H1 (cell line): ENCODE measurements at regions not wholly inside any gene's neighbourhood (a gene's known extent, or its start where the extent isn't known, plus 50 kb on each side); places are given as distances from the start of the nearest gene placed in this dataset.
"Not testable (repeated sequence)": the region's sequence is repeated elsewhere in the genome, so short reads cannot be mapped to it uniquely, and the experiment has no call there.

Experiments used
- CTCF ChIA-PET: fragments of 300-600 bp; sonication (Branson Sonifier 250); formaldehyde crosslinking; loops from one replicate; lab custom pipeline; 2021; ENCODE audit not compliant: partially characterized antibody; lab: Charles Lee
- POLR2A ChIA-PET: fragments of 300-600 bp; sonication (Branson Sonifier 250); formaldehyde crosslinking; loops from one replicate; lab custom pipeline; 2021; ENCODE audit warnings: inconsistent platforms; ENCODE audit not compliant: partially characterized antibody; lab: Charles Lee
- DNase-seq, 2 experiments: peaks; one replicate each; pipeline versions ENCODE4 v3.0.0 to v3.0.0-alpha.2; 2010 to 2022; ENCODE audit warnings: low spot score in 2 of 2, low read depth in 1 of 2, mixed read lengths in 1 of 2
- FAIRE-seq: peaks from 2 replicates; lab custom pipeline; 2011; peaks lifted over from hg19 to GRCh38; lab: Jason Lieb, UNC
- H2AFZ ChIP-seq: 2 replicates; pipeline ENCODE4 v1.8.1; 2012; ENCODE audit warnings: low read length, inconsistent platforms
- H2AK5ac ChIP-seq: 2 replicates; pipeline ENCODE4 v1.6.1; 2013; ENCODE audit warnings: low read depth, low read length
- H2BK120ac ChIP-seq: replicated peaks from 2 replicates; pipeline ENCODE3; 2013; ENCODE audit warnings: low read depth, low read length, inconsistent platforms
- H2BK12ac ChIP-seq: 2 replicates; pipeline ENCODE4 v1.6.1; 2013; ENCODE audit warnings: low read depth, low read length
- H2BK15ac ChIP-seq: 2 replicates; pipeline ENCODE4 v1.6.1; 2013; ENCODE audit warnings: low read length
- H2BK20ac ChIP-seq: 2 replicates; pipeline ENCODE4 v1.6.1; 2013; ENCODE audit warnings: low read length
- H2BK5ac ChIP-seq: 2 replicates; pipeline ENCODE4 v1.6.1; 2013; ENCODE audit warnings: low read depth, low read length
- H3K14ac ChIP-seq: 2 replicates; pipeline ENCODE4 v1.6.1; 2013; ENCODE audit warnings: inconsistent platforms; ENCODE audit not compliant: insufficient read length
- H3K18ac ChIP-seq: 2 replicates; pipeline ENCODE4 v1.6.1; 2013; ENCODE audit warnings: low read length; ENCODE audit errors: extremely low read depth
- H3K23ac ChIP-seq: 2 replicates; pipeline ENCODE4 v1.6.1; 2013; ENCODE audit warnings: inconsistent platforms; ENCODE audit not compliant: insufficient read length
- H3K23me2 ChIP-seq: 2 replicates; pipeline ENCODE4 v1.6.1; 2013; ENCODE audit warnings: low read depth, low read length
- H3K27ac ChIP-seq: 2 replicates; pipeline ENCODE4 v1.6.1; 2011; ENCODE audit warnings: low read depth, low read length, inconsistent platforms
- H3K27me3 ChIP-seq, 4 experiments: replicated peaks in 1 of 4; 1 replicate in 1 of 4; 2 replicates in 3 of 4; pipeline versions ENCODE4 v1.6.1 to v1.8.1; 2011 to 2013; ENCODE audit warnings: low read length in 3 of 4, mild to moderate bottlenecking in 3 of 4, inconsistent platforms in 2 of 4, mixed read lengths in 2 of 4, moderate library complexity in 1 of 4; ENCODE audit not compliant: control insufficient read depth in 3 of 4, insufficient read depth in 3 of 4; ENCODE audit errors: extremely low read depth in 1 of 4
- H3K36me3 ChIP-seq, 4 experiments: 2 replicates each; pipeline versions ENCODE4 v1.6.1 to v1.8.1; 2011 to 2013; ENCODE audit warnings: mild to moderate bottlenecking in 4 of 4, low read length in 3 of 4, moderate library complexity in 2 of 4, control low read depth in 1 of 4, inconsistent platforms in 1 of 4; ENCODE audit not compliant: insufficient read depth in 4 of 4, control insufficient read depth in 2 of 4
- H3K4ac ChIP-seq: replicated peaks from 2 replicates; pipeline ENCODE3; 2013; ENCODE audit warnings: low read length, low read depth, mixed read lengths, inconsistent platforms; ENCODE audit not compliant: insufficient read length
- H3K4me1 ChIP-seq, 4 experiments: replicated peaks in 1 of 4; 1 replicate in 1 of 4; 2 replicates in 3 of 4; pipeline versions ENCODE4 v1.6.1 to v1.8.1; 2011 to 2013; ENCODE audit warnings: low read length in 3 of 4, inconsistent platforms in 2 of 4, mixed read lengths in 1 of 4; ENCODE audit not compliant: insufficient read depth in 4 of 4, control insufficient read depth in 3 of 4
- H3K4me2 ChIP-seq, 2 experiments: 2 replicates each; pipeline versions ENCODE4 v1.6.1 to v1.8.1; 2011 to 2013; ENCODE audit warnings: low read depth in 2 of 2, low read length in 2 of 2, control low read depth in 1 of 2, inconsistent platforms in 1 of 2, mild to moderate bottlenecking in 1 of 2; ENCODE audit not compliant: insufficient read depth in 1 of 2
- H3K4me3 ChIP-seq, 4 experiments: fragments of 200-600, 300-600 bp in 1 of 4; sonication (generic), shearing (Covaris generic), sonication (Bioruptor Twin) in 1 of 4; 2 replicates each; pipeline versions ENCODE4 v1.5.1 to v1.8.1; 2011 to 2016; ENCODE audit warnings: low read length in 4 of 4, low read depth in 3 of 4, control low read depth in 2 of 4, inconsistent platforms in 2 of 4, mild to moderate bottlenecking in 2 of 4, mixed read lengths in 1 of 4, moderate library complexity in 1 of 4; ENCODE audit not compliant: insufficient read depth in 2 of 4; ENCODE audit errors: extremely low read depth in 1 of 4
- H3K56ac ChIP-seq: replicated peaks from 2 replicates; pipeline ENCODE3; 2013; ENCODE audit warnings: low read depth, mild to moderate bottlenecking, mixed read lengths, low read length, inconsistent platforms; ENCODE audit not compliant: insufficient read length
- H3K79me1 ChIP-seq: 2 replicates; pipeline ENCODE4 v1.6.1; 2013; ENCODE audit warnings: low read depth, low read length, control low read depth
- H3K79me2 ChIP-seq, 2 experiments: 2 replicates each; pipeline versions ENCODE4 v1.6.1 to v1.8.1; 2012 to 2013; ENCODE audit warnings: low read length in 2 of 2, mild to moderate bottlenecking in 2 of 2, inconsistent platforms in 1 of 2; ENCODE audit not compliant: insufficient read depth in 2 of 2, control insufficient read depth in 1 of 2
- H3K9ac ChIP-seq, 4 experiments: replicated peaks in 1 of 4; 1 replicate in 1 of 4; 2 replicates in 3 of 4; pipeline versions ENCODE4 v1.6.1 to v1.8.1; 2011 to 2013; ENCODE audit warnings: low read depth in 3 of 4, low read length in 3 of 4, control low read depth in 2 of 4, mild to moderate bottlenecking in 2 of 4, moderate library complexity in 2 of 4, inconsistent platforms in 1 of 4; ENCODE audit errors: extremely low read depth in 1 of 4
- H3K9me3 ChIP-seq, 2 experiments: 2 replicates each; pipeline versions ENCODE4 v1.6.1 to v1.8.1; 2012 to 2013; ENCODE audit warnings: mild to moderate bottlenecking in 2 of 2, moderate library complexity in 2 of 2, control low read depth in 1 of 2, inconsistent platforms in 1 of 2, low read depth in 1 of 2, low read length in 1 of 2, mixed read lengths in 1 of 2; ENCODE audit not compliant: insufficient read depth in 2 of 2
- H4K20me1 ChIP-seq, 2 experiments: replicated peaks in 1 of 2; 2 replicates each; pipeline versions ENCODE3 to v1.8.1; 2011 to 2013; ENCODE audit warnings: inconsistent platforms in 2 of 2, low read length in 2 of 2, mild to moderate bottlenecking in 1 of 2; ENCODE audit not compliant: insufficient read depth in 2 of 2, control insufficient read depth in 1 of 2
- H4K5ac ChIP-seq: 2 replicates; pipeline ENCODE4 v1.6.1; 2013; ENCODE audit warnings: low read length, low read depth, mixed read lengths, inconsistent platforms; ENCODE audit not compliant: insufficient read length
- H4K8ac ChIP-seq: 2 replicates; pipeline ENCODE4 v1.8.0; 2013; ENCODE audit warnings: mild to moderate bottlenecking, moderate library complexity, low read length, inconsistent platforms; ENCODE audit not compliant: insufficient read depth; ENCODE audit errors: extremely low read depth
- H4K91ac ChIP-seq: replicated peaks from 2 replicates; pipeline ENCODE3; 2013; ENCODE audit warnings: low read length, mixed read lengths, inconsistent platforms; ENCODE audit not compliant: insufficient read length
- EP300 ChIP-seq, 2 experiments: IDR thresholded peaks; 1 replicate in 1 of 2; 2 replicates in 1 of 2; pipeline ENCODE4 v1.6.1; 2011 to 2012; ENCODE audit warnings: low read depth in 2 of 2, low read length in 2 of 2, mild to moderate bottlenecking in 2 of 2, borderline replicate concordance in 1 of 2, inconsistent platforms in 1 of 2, moderate library complexity in 1 of 2
- RFX5 ChIP-seq: IDR thresholded peaks from 2 replicates; pipeline ENCODE4 v1.6.1; 2011; ENCODE audit warnings: low read depth, low read length, improper control_type of control experiment, borderline replicate concordance
- WGBS, 2 experiments: shearing (Covaris generic) in 1 of 2; methylation state at CpG; one replicate each; pipeline versions ENCODE4 v1.1.6 to v1.1.7; 2013 to 2015; ENCODE audit warnings: low lambda C conversion rate in 2 of 2, mixed read lengths in 2 of 2, inconsistent platforms in 1 of 2, low coverage in 1 of 2, missing lambda C conversion rate in 1 of 2; ENCODE audit not compliant: insufficient replicate concordance in 2 of 2, insufficient coverage in 1 of 2, insufficient read length in 1 of 2; ENCODE audit errors: extremely low coverage in 1 of 2, missing lambda C conversion rate in 1 of 2; 5-methylcytosine and 5-hydroxymethylcytosine counted together

GRCh38 chr7:109663806-109664205, 1094.1 kb downstream of the DNAJB9 start (continued):
- no peak for TF ChIP-seq EP300 (IDR thresholded peaks at IDR 0.05; ENCODE audit: borderline replicate concordance in 1 of 2, low read depth in 2 of 2, low read length in 2 of 2)
- TF ChIP-seq RFX5 = no peak

DNA sequence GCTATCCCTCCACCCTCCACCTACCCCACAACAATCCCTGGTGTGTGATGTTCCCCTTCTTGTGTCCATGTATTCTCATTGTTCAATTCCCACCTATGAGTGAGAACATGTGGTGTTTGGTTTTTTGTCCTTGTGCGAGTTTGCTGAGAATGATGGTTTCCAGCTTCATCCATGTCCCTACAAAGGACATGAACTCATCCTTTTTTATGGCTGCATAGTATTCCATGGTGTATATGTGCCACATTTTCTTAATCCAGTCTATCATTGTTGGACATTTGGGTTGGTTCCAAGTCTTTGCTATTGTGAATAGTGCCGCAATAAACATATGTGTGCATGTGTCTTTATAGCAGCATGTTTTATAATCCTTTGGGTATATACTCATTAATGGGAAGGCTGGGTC, 1117.6 kb downstream of the DNAJB9 start:
- H3K9me3 ChIP-seq, H3K4me2 ChIP-seq, H3K23me2 ChIP-seq, H2BK12ac ChIP-seq, FAIRE-seq, H4K91ac ChIP-seq, CTCF ChIA-PET, H3K79me1 ChIP-seq, H3K9ac ChIP-seq, H3K4me1 ChIP-seq, H3K4me3 ChIP-seq, H4K20me1 ChIP-seq, POLR2A ChIA-PET, H4K8ac ChIP-seq, H3K56ac ChIP-seq, H2BK15ac ChIP-seq, H4K5ac ChIP-seq, H2BK20ac ChIP-seq, H3K79me2 ChIP-seq, H3K14ac ChIP-seq, H2AFZ ChIP-seq, H3K4ac ChIP-seq, H3K23ac ChIP-seq, H3K18ac ChIP-seq, H3K27me3 ChIP-seq, DNase-seq, H2AK5ac ChIP-seq, H3K27ac ChIP-seq, H2BK120ac ChIP-seq, H3K36me3 ChIP-seq, H2BK5ac ChIP-seq: not testable (repeated sequence)
- WGBS, 2 experiments = 90% methylated on average over 2 of the region's 2 CpGs; no CpG with 5 or more reads in 1 of the 2 experiments
